Limb (tissue), 2 donors: ENCODE measurements at regions not wholly inside any gene's neighbourhood (a gene's known extent, or its start where the extent isn't known, plus 50 kb on each side); places are given as distances from the start of the nearest gene placed in this dataset.
"Not testable (repeated sequence)": the region's sequence is repeated elsewhere in the genome, so short reads cannot be mapped to it uniquely, and the experiment has no call there.

Experiments
- DNase-seq, 2 donors: peaks; one replicate each; pipeline ENCODE4 v3.0.0-alpha.2; 2016; ENCODE audit errors: extremely low spot score in 2 of 2

- no peak for DNase-seq
Measured at GRCh38 chr2:182594286-182594685, 121.8 kb upstream of the DNAJC10 start.

- no peak for DNase-seq
Measured at GRCh38 chr2:182595650-182596049, 120.4 kb upstream of the DNAJC10 start.

DNA sequence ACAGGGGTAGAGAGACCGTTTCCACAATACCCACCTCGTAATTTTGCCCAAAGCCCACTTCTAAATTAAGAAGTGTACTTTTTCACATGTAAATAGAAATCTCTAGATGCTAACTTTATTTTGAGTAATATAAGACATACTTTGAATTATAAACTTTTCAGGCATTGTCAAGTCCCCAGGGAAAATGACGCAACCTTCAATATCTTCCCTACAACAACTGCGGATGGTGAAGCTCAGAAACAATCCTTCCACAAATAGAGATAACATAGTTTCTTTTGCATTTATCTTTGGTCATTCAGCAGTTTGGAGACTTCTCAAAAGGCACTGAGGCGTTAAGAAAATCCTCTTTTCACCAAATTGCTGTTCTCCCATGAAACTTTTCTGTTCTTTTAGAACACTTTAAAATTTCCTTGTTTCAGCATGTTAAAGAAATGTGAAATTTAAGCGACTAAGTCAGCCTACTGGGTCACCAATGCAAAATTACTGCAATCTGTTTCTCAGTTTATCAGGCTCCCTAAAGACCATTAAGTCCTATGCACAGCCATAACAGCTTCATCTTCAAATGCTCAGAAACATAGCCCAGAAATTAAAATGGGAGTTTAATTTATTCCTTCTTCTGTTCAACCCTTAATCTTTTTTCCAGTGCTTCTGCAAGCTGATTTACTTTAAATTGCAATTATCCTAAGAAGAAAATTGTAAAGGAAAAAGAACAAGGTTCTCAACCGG, 118.3 kb upstream of the DNAJC10 start:
- no peak for DNase-seq

DNA sequence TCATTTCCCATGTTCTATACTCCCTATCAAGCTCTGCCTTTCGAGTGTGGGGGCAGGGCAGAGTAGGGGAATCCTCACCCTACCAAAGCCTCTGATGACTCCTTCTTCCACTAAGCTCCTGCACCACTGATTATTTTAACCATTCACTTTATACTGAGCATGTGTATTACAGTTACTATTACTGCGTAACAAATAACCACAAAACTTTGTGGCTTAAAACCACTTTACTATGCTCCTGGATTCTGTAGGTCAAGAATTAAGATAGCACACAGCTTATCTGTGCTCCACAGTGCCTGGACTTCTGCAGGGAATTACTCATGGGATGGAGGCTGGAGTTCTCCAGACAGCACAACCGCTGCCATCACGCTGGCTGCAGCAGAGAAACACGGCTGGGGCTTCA, 117.4 kb upstream of the DNAJC10 start:
- DNase-seq, result no peak

DNA sequence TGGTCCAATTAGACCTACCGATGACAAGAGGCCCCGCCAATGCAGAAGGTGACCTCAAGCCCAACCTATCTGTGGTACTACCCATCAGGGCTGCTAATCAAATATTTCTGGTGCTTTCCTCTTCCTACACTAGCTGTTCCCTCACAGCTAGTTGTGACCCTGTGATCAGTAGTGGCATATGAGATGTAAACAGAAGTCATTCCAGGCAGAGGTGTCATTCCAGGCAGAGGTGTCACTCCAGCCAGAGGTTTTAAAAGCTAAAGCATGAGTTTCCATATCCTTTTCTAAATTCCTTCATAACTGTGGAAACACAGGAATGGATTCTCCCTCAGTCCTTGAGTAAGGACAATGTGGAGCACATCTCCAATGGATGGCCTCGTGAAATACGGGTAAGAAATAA, 110.9 kb upstream of the DNAJC10 start:
- no peak for DNase-seq

DNA sequence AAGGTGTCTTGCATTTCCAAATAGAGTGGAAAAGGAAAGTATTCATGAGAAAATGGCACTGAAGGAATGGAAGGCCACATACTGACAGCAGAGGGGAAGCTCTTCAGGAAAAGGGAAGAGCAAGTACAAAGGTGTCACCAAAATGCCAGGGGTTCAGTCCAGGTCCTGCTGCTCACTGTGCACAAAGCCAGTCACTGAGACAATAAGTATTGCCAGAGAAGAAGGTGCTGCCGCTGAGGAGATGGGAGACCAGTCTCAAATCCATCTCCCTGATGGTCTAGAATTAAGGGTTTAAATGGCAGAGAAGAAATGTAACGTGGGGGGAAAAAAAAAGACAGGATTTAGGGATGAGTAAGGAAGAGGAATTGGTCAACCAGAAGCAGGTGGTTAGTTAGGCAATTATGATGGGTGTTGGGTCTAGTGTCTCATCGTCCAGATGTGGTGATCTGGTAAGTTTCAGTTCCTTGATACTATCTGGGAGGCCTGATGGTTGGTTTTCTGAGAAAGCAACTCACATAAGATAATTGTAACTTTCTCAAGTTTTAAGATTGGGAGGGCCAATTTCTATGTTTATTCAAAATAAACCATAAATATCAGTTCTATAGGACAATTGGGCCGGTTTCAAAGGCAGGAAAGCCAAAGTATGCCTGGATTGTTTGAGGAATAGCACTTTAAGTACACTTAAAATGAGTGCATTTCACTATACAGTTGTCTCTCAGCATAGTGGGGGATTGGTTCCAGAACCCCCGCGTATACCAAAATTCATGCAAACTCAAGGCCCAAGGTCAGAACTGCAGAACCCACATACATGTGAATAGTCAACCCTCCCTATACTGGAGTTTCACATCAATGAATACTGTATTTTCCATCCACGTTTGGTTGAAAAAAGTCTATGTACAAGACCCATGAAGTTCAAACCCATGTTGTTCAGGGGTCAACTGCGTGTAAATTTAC, 109.1 kb upstream of the DNAJC10 start:
- DNase-seq, result no peak

DNA sequence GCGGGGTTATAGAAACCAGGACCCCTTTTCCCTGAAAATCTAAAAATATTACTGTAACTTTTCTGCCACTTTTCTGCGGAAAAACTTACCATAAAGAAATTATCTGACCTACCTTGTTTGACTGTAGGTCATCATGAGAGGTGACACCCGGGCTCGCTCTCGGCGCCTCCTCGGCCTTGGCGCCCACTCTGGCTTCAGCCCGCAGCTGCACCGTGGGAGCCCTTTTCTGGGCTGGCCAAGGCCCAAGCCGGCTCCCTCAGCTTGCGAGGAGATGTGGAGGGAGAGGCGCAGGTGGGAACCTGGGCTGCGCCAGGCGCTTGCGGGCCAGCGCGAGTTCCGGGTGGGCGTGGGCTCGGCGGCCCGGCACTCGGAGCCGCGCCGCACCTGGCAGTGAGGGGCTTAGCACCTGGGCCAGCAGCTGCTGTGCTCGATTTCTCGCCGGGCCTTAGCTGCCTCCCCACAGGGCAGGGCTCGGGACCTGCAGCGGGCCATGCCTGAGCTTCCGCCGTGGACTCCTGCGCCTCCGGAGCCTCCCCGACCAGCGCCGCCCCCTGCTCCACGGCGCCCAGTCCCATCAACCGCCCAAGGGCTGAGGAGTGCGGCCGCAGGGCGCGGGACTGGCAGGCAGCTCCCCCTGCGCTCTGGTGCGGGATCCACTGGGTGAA, 107.7 kb upstream of the DNAJC10 start:
- DNase-seq, result no peak

GRCh38 chr2:182609005-182609404, 107.1 kb upstream of the DNAJC10 start:
- DNase-seq, result not testable (repeated sequence)

DNA sequence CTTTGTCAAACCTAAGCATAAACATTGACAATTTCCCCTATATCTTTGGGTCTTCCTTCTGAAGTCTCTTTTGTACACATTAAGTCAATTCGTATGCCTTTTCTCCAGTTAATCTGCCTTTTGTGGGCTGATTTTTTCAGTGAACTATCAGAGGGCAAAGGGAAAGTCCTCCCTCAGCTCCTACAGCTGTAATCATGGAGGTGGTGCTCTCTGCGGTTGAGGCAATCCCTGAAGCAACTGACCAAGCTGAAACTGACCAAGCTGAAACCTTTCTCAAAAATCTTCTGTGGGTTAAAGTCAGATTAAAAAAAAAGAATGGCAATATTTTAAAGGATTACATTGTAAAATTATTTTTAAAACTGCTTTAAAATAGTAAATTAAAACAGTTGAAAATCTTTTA, 105.8 kb upstream of the DNAJC10 start:
- DNase-seq, result no peak

DNA sequence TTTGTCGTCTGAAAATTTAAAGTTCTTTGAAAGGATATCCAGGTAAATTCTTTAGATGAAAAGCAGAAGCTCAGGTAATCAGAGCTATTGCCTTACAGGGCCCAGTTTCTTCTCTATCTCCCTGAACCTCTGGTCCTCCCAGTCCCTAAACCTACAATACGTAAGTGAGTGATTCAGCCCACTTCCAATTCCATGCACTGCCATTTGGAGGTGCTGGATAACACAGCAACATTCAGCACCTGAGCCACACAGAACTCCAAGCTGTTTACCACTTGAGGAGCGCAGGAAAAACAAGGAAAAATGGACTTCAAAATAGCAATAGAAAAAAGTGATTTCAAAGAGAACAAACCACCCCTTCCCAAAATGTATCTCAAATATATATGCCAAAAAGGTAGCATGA, 105.0 kb upstream of the DNAJC10 start:
- no peak for DNase-seq

GRCh38 chr2:182615036-182615435, 101.0 kb upstream of the DNAJC10 start:
- no peak for DNase-seq

DNA sequence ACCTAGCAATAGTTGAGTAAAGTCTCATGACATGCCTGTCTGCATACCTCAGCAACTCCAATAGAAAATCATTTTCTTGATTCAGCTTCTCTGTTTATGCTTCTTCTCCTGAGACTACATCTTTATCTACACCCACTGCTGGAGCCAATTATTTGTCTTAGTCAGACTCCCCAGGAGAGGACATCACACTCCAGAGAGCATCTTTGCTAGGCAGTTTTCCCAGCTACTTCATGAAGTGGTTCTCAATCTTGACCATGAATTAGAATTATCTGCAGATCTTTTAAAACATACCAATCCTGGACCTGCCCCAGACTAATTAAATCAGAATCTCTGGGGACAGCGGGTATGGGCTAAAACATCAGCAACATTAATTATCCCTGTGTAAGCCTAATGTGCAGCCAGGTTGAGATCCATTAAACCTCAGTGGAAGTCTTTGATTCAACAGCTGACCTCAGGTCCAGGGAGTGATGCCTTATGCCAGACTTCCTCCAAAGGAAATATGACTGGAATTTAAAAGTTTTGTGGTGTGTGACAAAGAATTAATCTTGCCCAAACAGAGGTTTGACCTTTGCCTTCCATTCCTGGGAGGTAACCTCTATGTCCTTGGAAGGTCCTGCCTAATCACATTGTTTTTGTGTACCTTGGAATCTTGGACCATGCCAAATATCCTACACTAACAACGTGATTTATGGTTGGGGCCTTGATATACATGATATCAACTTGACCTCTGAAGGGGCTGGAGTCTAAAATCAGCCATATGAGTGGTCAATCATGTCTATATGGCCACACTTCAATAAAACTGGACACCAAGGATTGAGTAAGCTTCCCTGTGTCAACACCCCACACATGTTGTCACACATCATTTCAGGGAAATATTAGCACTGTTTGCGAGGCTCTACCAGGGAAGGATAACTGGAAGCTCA, 99.3 kb upstream of the DNAJC10 start:
- no peak for DNase-seq

DNA sequence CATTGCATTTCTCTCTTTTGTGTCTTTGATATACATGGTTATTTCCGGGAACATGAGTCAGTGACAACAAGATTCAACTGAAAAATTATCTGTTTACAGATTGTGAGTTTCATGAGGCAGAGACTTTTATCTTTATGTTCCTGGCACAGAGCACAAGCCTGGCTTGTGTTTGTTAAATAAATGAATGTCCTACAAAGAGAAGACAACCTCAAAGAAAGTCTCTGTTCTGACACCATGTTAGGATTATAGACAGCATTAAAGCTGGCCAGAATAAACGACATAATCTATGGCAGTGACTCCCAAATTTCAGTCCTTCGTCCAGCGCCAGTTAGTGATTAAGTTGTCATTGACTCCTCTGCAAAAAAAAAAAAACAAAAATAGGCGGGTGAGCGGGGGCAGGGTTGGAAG, 97.4 kb upstream of the DNAJC10 start:
- DNase-seq, result no peak

- DNase-seq, result no peak
Measured at GRCh38 chr2:182619276-182619675, 96.8 kb upstream of the DNAJC10 start.

GRCh38 chr2:182621191-182621590, 94.9 kb upstream of the DNAJC10 start:
- no peak for DNase-seq

GRCh38 chr2:182621810-182622209, 94.2 kb upstream of the DNAJC10 start:
- no peak for DNase-seq

GRCh38 chr2:182622231-182622630, 93.8 kb upstream of the DNAJC10 start:
- no peak for DNase-seq

GRCh38 chr2:182625814-182626213, 90.2 kb upstream of the DNAJC10 start:
- DNase-seq, result no peak

DNA sequence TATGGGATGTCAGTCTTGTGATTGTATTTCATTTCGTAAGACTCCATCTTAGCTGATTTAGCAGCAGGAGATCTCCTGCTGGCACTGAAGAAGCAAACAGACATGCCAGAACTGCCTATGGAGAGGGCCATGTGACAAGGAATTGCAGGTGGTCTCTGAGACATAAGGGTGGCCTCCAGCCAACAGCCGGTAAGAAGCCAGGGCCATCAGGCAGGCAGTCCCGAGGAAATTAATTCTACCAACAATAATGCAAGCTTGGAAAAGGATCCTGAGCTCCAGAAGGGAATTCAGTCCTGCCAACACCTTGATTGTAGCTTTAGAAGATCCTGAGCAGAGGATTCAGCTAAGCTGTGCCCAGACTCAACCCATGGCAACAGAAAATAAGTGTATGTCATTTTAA, 87.1 kb upstream of the DNAJC10 start:
- no peak for DNase-seq

- no peak for DNase-seq
Measured at GRCh38 chr2:182630207-182630606, 85.8 kb upstream of the DNAJC10 start.

GRCh38 chr2:182631299-182631698, 84.8 kb upstream of the DNAJC10 start:
- no peak for DNase-seq
